DOHH2 (cell line): ENCODE measurements at regions not wholly inside any gene's neighbourhood (a gene's known extent, or its start where the extent isn't known, plus 50 kb on each side); places are given as distances from the start of the nearest gene placed in this dataset.

ENCODE experiments used
- CTCF ChIP-seq: fragments of 200-600 bp; sonication (generic); IDR thresholded peaks from one replicate; pipeline ENCODE4 v1.5.1; 2014; ENCODE audit warnings: antibody characterized with exemption, mild to moderate bottlenecking, low read depth, low read length; ENCODE audit not compliant: poor library complexity, severe bottlenecking
- EZH2phosphoT487 ChIP-seq: fragments of 200-600 bp; sonication (generic); IDR thresholded peaks from 2 replicates; pipeline ENCODE4 v1.6.1; 2017; ENCODE audit warnings: borderline replicate concordance, mild to moderate bottlenecking, antibody characterized with exemption, low read length, moderate library complexity, mixed read lengths

- no peak for TF ChIP-seq CTCF
- no peak for TF ChIP-seq EZH2phosphoT487
These were observed 259.4 kb downstream of the RAD51AP2 start for GRCh38 chr2:17258861-17259260.
